IMR-90 (cell line): ENCODE measurements at regions not wholly inside any gene's neighbourhood (a gene's known extent, or its start where the extent isn't known, plus 50 kb on each side); places are given as distances from the start of the nearest gene placed in this dataset.

ENCODE experiments used
- BHLHE40 ChIP-seq: fragments of 150-350 bp; IDR thresholded peaks from 2 replicates; pipeline ENCODE4 v1.6.1; 2016; ENCODE audit warnings: mild to moderate bottlenecking, low read depth, low read length
- CEBPB ChIP-seq: IDR thresholded peaks from 2 replicates; pipeline ENCODE4 v1.6.1; 2012; ENCODE audit warnings: low read depth, low read length, improper control_type of control experiment
- CHD1 ChIP-seq: IDR thresholded peaks from 2 replicates; pipeline ENCODE4 v1.6.1; 2012; ENCODE audit warnings: low read depth, low read length, improper control_type of control experiment
- FOS ChIP-seq: fragments of 150-350 bp; IDR thresholded peaks from 2 replicates; pipeline ENCODE4 v1.6.1; 2016; ENCODE audit warnings: low read depth, low read length
- MAFK ChIP-seq: IDR thresholded peaks from 2 replicates; pipeline ENCODE4 v1.6.1; 2012; ENCODE audit warnings: low read depth, low read length, improper control_type of control experiment
- MXI1 ChIP-seq: IDR thresholded peaks from 2 replicates; pipeline ENCODE4 v1.6.1; 2012; ENCODE audit warnings: low read depth, mild to moderate bottlenecking, low read length, moderate library complexity, borderline replicate concordance
- POLR2A ChIP-seq: IDR thresholded peaks from 2 replicates; pipeline ENCODE4 v1.6.1; 2012; ENCODE audit warnings: mild to moderate bottlenecking, low read depth, low read length
- RCOR1 ChIP-seq: IDR thresholded peaks from 2 replicates; pipeline ENCODE4 v1.6.1; 2012; ENCODE audit warnings: mild to moderate bottlenecking, low read length, improper control_type of control experiment; ENCODE audit not compliant: insufficient replicate concordance
- TF ChIP-seq, protein P1 (sequence below): conservative IDR thresholded peaks from 2 replicates; pipeline ENCODE4 v1.5.1; 2012; ENCODE audit warnings: mild to moderate bottlenecking, low read depth, low read length, improper control_type of control experiment
- TF ChIP-seq, protein P2 (sequence below): fragments of 150-350 bp; IDR thresholded peaks from 2 replicates; pipeline ENCODE4 v1.6.1; 2016; ENCODE audit warnings: low read depth, mild to moderate bottlenecking, low read length, moderate library complexity, borderline replicate concordance
- TF ChIP-seq, protein P3 (sequence below): fragments of 150-350 bp; IDR thresholded peaks from 2 replicates; pipeline ENCODE4 v1.6.1; 2017; ENCODE audit warnings: mild to moderate bottlenecking, antibody characterized with exemption, low read length, low read depth

DNA sequence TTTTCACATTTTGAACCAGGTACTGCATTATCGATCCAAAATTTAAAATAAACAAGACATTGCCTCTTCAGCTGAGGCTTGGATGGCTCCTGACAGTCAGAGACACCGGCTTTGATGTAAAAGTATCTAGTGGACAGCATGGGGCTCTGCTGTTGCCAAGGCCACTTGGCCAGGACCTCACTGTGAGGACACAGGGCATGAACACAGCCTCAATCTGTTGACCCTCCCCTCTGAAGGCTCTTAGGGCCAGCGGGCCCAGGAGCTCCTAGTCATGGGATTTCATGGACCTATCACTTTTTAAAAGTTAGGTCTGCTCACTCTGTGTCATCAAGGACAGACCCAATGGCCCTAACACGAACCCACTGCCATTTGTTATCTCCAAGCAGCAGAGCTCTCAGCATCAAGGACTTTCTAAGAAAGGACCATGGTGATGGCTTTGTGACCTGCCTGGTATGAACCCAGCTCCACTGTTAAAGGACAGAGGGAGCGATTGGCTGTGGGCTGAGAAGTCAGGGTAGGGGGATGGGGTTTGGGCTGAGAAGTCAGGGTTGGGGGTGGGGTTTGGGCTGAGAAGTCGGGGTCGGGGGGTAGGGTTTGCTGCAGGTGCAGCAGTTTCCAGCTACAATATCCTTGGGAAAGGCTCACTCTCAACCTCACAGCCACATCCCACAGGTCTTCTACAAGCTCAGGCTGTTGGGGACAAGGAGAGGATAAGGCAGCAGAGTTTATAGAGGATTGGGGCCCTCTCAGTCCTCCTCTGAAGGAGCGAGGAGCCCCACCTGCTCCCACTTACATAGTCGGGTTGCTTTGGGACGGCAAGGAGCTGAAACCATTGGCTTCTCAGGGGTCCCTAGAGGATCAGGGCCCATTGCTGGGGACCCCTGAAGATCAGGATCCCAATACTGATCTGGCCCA is 146.8 kb downstream of the BARX1 start:
- TF ChIP-seq, protein P1, sequence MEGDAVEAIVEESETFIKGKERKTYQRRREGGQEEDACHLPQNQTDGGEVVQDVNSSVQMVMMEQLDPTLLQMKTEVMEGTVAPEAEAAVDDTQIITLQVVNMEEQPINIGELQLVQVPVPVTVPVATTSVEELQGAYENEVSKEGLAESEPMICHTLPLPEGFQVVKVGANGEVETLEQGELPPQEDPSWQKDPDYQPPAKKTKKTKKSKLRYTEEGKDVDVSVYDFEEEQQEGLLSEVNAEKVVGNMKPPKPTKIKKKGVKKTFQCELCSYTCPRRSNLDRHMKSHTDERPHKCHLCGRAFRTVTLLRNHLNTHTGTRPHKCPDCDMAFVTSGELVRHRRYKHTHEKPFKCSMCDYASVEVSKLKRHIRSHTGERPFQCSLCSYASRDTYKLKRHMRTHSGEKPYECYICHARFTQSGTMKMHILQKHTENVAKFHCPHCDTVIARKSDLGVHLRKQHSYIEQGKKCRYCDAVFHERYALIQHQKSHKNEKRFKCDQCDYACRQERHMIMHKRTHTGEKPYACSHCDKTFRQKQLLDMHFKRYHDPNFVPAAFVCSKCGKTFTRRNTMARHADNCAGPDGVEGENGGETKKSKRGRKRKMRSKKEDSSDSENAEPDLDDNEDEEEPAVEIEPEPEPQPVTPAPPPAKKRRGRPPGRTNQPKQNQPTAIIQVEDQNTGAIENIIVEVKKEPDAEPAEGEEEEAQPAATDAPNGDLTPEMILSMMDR, result no peak
- TF ChIP-seq POLR2A, result no peak
- no peak for TF ChIP-seq MXI1
- TF ChIP-seq, protein P2, sequence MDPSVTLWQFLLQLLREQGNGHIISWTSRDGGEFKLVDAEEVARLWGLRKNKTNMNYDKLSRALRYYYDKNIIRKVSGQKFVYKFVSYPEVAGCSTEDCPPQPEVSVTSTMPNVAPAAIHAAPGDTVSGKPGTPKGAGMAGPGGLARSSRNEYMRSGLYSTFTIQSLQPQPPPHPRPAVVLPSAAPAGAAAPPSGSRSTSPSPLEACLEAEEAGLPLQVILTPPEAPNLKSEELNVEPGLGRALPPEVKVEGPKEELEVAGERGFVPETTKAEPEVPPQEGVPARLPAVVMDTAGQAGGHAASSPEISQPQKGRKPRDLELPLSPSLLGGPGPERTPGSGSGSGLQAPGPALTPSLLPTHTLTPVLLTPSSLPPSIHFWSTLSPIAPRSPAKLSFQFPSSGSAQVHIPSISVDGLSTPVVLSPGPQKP, result no peak
- no peak for TF ChIP-seq CEBPB
- TF ChIP-seq MAFK, result no peak
- TF ChIP-seq CHD1, result no peak
- no peak for TF ChIP-seq RCOR1
- TF ChIP-seq, protein P3, sequence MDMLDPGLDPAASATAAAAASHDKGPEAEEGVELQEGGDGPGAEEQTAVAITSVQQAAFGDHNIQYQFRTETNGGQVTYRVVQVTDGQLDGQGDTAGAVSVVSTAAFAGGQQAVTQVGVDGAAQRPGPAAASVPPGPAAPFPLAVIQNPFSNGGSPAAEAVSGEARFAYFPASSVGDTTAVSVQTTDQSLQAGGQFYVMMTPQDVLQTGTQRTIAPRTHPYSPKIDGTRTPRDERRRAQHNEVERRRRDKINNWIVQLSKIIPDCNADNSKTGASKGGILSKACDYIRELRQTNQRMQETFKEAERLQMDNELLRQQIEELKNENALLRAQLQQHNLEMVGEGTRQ, result no peak
- no peak for TF ChIP-seq FOS
- TF ChIP-seq BHLHE40, result no peak
